ENCODE measurements at regions not wholly inside any gene's neighbourhood (a gene's known extent, or its start where the extent isn't known, plus 50 kb on each side); places are given as distances from the start of the nearest gene placed in this dataset.

- no peak for DNase-seq (ENCODE audit: low spot score)
- TF ChIP-seq CTCF (IDR thresholded peaks at IDR 0.05; ENCODE audit: extremely low read depth, insufficient read depth, missing control alignments), result no peak
- in situ Hi-C loops (cut with MboI; ENCODE audit: low pct_unique_long_range_greater_than_20kb, low sequenced_read_pairs, unreplicated experiment), result no loop called here
These were observed 79.8 kb downstream of the TBXT start for GRCh38 chr6:166087852-166088251.

GRCh38 chr6:166087246-166087645 is 80.4 kb downstream of the TBXT start:
- no peak for DNase-seq (ENCODE audit: low spot score)
- in situ Hi-C loops (cut with MboI; ENCODE audit: low pct_unique_long_range_greater_than_20kb, low sequenced_read_pairs, unreplicated experiment), result no loop called here
- TF ChIP-seq CTCF (IDR thresholded peaks at IDR 0.05; ENCODE audit: extremely low read depth, insufficient read depth, missing control alignments), result no peak

GRCh38 chr6:166085500-166085899 is 82.2 kb downstream of the TBXT start:
- no peak for TF ChIP-seq CTCF (IDR thresholded peaks at IDR 0.05; ENCODE audit: extremely low read depth, insufficient read depth, missing control alignments)
- in situ Hi-C loops (cut with MboI; ENCODE audit: low pct_unique_long_range_greater_than_20kb, low sequenced_read_pairs, unreplicated experiment), result no loop called here
- DNase-seq (ENCODE audit: low spot score), result no peak

GRCh38 chr6:166084951-166085350 is 82.7 kb downstream of the TBXT start:
- TF ChIP-seq CTCF (IDR thresholded peaks at IDR 0.05; ENCODE audit: extremely low read depth, insufficient read depth, missing control alignments), result no peak
- DNase-seq (ENCODE audit: low spot score), result no peak
- in situ Hi-C loops (cut with MboI; ENCODE audit: low pct_unique_long_range_greater_than_20kb, low sequenced_read_pairs, unreplicated experiment), result no loop called here

GRCh38 chr6:166079841-166080240 is 87.8 kb downstream of the TBXT start:
- in situ Hi-C loops (cut with MboI; ENCODE audit: low pct_unique_long_range_greater_than_20kb, low sequenced_read_pairs, unreplicated experiment), result no loop called here

GRCh38 chr6:166078294-166078693 is 89.4 kb downstream of the TBXT start:
- no peak for DNase-seq (ENCODE audit: low spot score)
- in situ Hi-C loops (cut with MboI; ENCODE audit: low pct_unique_long_range_greater_than_20kb, low sequenced_read_pairs, unreplicated experiment), result no loop called here
- TF ChIP-seq CTCF (IDR thresholded peaks at IDR 0.05; ENCODE audit: extremely low read depth, insufficient read depth, missing control alignments), result no peak

More at GRCh38 chr6:166079841-166080240, 87.8 kb downstream of the TBXT start:
- DNase-seq (ENCODE audit: low spot score), result no peak
- TF ChIP-seq CTCF (IDR thresholded peaks at IDR 0.05; ENCODE audit: extremely low read depth, insufficient read depth, missing control alignments), result no peak

- DNase-seq (ENCODE audit: low spot score), result no peak
- no peak for TF ChIP-seq CTCF (IDR thresholded peaks at IDR 0.05; ENCODE audit: extremely low read depth, insufficient read depth, missing control alignments)
- in situ Hi-C loops (cut with MboI; ENCODE audit: low pct_unique_long_range_greater_than_20kb, low sequenced_read_pairs, unreplicated experiment), result no loop called here
These were observed 91.0 kb downstream of the TBXT start for GRCh38 chr6:166076625-166077024.

All from GM13977 (cell line).